ENCODE measurements at regions not wholly inside any gene's neighbourhood (a gene's known extent, or its start where the extent isn't known, plus 50 kb on each side); places are given as distances from the start of the nearest gene placed in this dataset.

DNA sequence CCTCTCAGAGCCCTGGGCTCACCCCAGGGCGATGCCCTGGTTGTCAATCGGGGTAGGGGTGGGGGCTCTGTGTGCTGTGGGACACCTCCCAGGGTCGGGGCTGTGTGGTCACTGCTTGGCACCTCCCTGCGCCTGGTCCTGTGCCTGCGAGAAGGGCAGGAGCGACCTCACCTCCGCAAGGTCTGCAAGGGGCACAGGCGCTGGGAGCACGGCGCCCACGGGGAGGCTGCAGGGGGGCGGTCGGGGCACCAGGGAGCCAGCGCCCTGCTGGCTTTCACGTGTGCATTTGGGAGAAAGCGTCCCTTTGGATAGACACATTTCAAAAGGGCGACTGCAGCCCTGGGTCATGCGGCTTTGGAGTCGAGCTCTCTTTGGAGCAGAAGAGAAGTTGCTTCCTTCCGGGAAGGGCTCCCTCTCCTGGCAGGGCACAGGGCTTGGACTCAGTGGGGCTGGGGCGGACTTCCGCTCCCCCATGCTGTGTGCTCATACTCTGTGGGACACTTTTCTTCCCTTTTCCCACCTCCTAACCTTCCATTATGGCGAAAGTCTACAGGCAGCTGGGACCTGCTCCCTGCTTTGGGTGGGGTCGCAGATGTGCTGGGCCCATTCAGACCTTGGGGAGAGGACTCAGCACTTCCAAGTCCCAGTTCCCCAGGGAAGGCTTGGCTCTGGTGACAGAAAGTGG, 52.9 kb upstream of the SLC28A3 start:
- DNase-seq, result no peak

- no peak for DNase-seq
Measured at GRCh38 chr9:84394036-84394435, 53.5 kb upstream of the SLC28A3 start.

DNA sequence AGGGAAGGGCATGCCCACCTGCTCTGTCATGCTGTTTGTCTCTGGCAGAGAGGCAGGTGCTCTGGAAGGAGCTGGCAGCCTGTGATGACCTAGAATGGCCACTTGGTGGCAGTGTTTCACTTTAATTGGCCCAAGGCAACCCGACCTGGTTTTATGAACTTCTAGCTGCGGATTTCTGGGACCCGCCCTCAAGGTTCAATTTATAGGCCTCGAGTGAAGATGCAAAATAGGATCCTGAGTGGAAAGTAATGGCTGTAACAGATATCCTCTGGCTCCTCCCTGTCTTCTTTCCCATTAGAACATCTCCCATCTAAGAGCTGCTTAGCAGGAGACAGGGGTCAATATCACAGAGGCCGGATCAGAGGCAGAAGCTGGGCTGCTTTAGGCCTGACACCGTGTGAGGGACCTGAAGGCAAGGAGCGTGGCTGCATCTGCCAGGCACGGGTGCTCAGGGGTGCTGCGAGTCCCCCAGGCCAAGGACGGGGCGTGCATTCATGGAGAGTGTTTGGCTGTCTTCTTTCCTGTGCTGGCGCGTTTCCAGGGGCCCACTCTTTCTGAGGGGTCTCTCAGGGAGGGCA, 56.7 kb upstream of the SLC28A3 start:
- peak; percentile 73 for DNase-seq

- no peak for DNase-seq
Measured at GRCh38 chr9:84397822-84398221, 57.3 kb upstream of the SLC28A3 start.

GRCh38 chr9:84402517-84402916, 62.0 kb upstream of the SLC28A3 start:
- no peak for DNase-seq

DNA sequence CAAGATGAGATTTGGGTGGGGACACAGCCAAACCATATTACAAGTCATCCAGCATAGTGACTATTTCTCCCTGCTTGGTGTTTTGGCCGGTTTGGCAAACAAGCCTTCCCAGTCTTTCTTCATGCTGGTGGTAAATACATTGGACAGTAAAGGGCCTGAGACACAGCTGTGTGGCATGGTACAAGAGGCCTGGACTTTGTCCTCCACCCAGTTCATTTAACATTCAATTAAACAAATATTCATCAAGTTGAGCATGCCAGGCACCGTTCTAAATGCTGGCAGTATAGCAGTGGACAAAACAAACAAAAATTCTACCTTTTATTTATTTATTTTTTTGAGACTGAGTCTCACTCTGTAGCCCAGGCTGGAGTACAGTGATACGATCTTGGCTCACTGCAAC, 62.7 kb upstream of the SLC28A3 start:
- DNase-seq, result no peak

GRCh38 chr9:84404095-84404686, 63.6 kb upstream of the SLC28A3 start:
- no peak for DNase-seq

GRCh38 chr9:84405667-84406066, 65.1 kb upstream of the SLC28A3 start:
- DNase-seq, result no peak

DNA sequence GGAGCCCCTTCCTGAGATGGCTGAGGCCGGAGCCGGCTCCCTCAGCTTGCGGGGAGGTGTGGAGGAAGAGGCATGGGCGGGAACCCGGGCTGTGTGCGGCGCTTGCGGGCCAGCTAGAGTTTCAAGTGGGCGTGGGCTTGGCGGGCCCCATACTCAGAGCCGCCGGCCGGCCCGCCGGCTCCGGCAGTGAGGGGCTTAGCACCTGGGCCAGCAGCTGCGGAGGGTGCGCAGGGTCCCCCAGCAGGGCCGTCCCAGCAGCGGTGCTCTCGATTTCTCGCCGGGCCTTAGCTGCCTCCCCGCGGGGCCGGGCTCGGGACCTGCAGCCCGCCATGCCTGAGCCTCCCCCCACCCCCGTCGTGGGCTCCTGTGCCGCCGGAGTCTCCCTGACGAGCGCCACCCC, 67.9 kb upstream of the SLC28A3 start:
- no peak for DNase-seq

GRCh38 chr9:84411683-84412267, 71.2 kb upstream of the SLC28A3 start:
- DNase-seq, result no peak

GRCh38 chr9:84412654-84413053, 72.1 kb upstream of the SLC28A3 start:
- DNase-seq, result no peak

DNA sequence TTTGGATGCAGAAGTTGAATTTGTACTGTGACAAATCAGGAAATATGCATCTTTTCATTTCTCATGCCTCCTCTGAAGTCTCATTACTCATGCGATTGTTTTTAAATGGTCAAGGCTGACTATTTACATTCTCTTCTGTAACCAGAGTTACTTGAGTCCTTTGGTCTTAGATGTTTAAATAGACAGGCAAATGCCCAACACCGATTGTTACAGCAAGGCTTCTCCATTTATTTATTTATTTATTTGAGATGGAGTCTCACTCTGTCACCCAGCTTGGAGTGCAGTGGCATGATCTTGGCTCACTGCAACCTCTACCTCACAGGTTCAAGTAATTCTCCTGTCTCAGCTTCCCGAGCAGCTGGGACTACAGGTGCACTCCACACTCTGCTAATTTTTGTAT, 72.7 kb upstream of the SLC28A3 start:
- DNase-seq, result no peak

DNA sequence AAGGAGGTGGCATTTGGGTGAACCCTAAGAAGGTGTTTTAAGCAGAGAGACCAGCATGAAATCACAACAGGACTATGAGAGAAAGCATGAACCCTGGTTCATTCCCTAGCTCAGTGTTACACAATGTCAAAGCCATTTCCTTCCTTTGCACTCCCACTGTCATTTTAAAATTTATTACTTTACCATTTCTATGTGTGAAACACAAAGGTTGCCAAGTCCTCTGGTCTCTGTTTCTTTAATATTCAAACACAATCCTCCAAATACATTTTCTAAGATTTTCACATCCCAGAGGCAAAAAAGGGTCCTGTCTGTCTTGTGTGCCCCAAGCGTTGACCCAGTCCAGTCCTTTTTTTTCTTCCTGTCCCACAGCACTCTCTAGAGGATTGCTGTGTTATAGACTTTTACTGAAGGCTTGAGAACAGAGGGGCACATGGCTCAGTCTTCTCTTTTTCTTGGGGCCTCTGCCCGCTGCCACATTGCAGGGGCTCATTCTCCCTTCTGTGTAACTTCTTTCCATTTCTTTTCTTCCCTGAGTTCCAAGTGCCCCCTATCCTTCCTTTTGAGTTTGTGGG, 78.6 kb upstream of the SLC28A3 start:
- no peak for DNase-seq

DNA sequence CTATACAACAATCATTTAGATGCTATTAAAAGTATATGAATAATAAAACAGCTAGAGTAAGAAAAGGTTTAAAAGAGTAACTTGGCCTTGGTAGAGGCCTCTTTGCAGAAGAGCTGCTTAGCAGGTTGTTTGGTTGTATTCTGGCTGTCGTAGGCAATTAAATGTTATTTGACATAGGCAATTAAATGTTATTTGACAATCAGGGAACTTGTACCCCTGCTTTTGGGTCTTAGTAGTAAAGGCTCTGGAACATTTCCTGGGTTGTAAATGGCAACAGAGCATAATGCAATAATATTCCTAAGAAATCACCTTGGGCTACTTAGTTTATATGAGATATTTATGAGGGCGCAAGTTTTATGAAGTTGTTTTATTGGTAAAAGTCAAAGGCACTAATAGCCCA, 84.4 kb upstream of the SLC28A3 start:
- no peak for DNase-seq

DNA sequence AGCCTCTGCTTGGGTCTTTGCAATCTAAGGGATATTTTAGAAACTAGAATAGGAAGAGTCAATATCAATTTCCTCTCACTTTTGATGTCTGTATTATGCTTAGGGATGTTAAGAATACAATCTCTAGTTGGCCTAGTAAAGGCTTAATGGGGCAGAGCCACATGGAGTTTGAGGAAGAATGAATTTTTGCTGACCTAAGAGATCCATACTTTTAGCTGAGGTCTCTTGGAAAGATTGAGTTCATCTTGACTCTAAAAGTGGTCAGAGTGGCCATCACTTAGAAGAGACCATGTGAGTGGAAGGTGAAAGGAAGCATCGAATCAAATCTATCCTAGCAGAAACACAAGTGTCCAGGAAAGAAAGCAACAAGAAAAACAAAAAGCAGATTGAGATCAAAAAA, 92.2 kb upstream of the SLC28A3 start:
- no peak for DNase-seq

DNA sequence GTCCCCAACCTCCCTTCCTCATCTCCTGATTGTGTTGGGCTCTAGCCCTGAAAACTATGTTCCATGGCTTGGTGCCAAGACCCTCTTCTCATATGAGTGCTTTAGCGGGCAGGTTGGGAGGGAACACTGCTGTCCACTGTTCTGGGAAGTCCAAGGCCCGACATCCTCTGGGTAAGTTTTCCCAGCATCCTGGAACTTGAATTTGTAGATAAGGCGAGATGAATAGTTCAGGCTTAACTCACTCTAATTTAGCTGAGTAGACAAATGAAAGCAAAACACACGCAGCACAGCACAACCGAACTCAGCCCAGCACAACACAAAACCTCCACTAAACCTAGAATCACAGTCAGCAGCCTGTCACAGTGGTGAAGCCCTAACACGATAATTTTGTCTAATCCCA, 95.3 kb upstream of the SLC28A3 start:
- no peak for DNase-seq

GRCh38 chr9:84436386-84437109, 96.0 kb upstream of the SLC28A3 start:
- no peak for DNase-seq

- no peak for DNase-seq
Measured at GRCh38 chr9:84438391-84438790, 97.8 kb upstream of the SLC28A3 start.

- no peak for DNase-seq
Measured at GRCh38 chr9:84439250-84439649, 98.7 kb upstream of the SLC28A3 start.

DNA sequence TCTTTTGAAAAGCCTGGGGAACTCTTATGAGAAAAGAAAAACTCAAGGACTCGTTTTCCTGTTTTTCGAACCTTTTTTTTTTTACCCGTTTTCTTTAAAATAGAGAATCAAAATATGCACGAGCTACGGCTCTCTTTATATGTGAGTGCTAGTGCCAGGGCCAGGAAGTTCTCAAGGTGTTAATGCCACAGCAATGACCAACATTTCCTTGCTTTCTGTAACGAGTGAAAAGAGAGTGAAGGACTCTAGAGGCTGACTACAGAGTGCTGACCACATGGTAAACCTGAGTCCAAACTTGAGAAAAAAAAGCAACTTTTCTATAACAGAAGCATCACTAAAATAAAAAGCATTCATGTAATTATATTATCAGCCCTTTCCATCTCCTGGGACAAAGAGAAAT, 102.2 kb upstream of the SLC28A3 start:
- DNase-seq, result no peak

GRCh38 chr9:84445737-84446136, 105.2 kb upstream of the SLC28A3 start:
- DNase-seq, result no peak

DNA sequence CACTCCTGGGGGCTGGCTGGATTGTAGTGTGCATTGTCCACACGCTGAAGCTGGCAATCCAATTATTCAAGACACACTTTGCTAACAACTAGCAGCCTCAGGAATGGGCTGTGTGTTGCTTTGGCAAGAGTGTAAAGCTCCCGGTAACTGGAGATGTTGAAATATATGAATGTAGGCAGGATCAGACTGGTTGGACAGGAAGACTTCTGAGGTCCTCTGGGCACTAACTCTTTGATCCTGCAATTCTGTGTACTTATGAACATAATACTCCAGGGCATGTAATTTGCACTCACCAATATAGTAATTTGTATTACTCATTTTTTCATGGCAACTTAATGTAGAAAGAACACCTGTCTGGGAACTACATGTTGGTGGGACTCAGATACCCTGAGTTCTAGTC, 106.7 kb upstream of the SLC28A3 start:
- no peak for DNase-seq

DNA sequence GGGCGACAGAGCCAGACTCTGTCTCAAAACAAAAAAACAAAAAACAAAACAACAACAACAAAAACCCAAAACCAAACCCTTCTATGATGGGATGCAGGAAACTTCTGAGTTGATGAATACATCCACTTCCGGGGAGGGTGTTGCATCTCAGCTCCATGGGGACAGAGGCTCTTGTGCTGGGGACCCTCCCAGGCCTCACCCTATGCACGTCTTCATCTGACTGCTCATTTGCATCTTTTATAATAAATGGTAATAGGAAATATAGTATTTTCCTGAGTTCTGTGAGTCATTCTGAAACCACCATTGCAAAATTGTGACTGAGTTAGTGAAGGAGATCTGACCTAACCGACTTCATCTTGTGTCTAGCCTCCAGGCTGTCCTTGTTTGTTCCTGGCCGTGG, 109.5 kb upstream of the SLC28A3 start:
- DNase-seq, result no peak
